KMS-11 (cell line): ENCODE measurements at regions not wholly inside any gene's neighbourhood (a gene's known extent, or its start where the extent isn't known, plus 50 kb on each side); places are given as distances from the start of the nearest gene placed in this dataset.

Experiments
- H2AFZ ChIP-seq: fragments of 200-600 bp; sonication (generic); 2 replicates; pipeline ENCODE4 v1.6.1; 2016; ENCODE audit warnings: antibody characterized with exemption, mixed run types, low read depth
- H3K27ac ChIP-seq: fragments of 200-600 bp; sonication (generic); 2 replicates; pipeline ENCODE4 v1.6.1; 2016; ENCODE audit warnings: mild to moderate bottlenecking, mixed run types
- H3K27me3 ChIP-seq: fragments of 200-600 bp; sonication (generic); 2 replicates; pipeline ENCODE4 v1.6.1; 2017; ENCODE audit warnings: mild to moderate bottlenecking, low read depth, mixed run types, moderate library complexity; ENCODE audit not compliant: insufficient read depth
- H3K36me3 ChIP-seq: fragments of 200-600 bp; sonication (generic); 2 replicates; pipeline ENCODE4 v1.6.1; 2017; ENCODE audit warnings: mild to moderate bottlenecking, mixed run types; ENCODE audit not compliant: insufficient read depth
- H3K4me1 ChIP-seq: fragments of 200-600 bp; sonication (generic); 2 replicates; pipeline ENCODE4 v1.6.1; 2016; ENCODE audit warnings: mild to moderate bottlenecking, low read depth, mixed run types; ENCODE audit not compliant: poor library complexity, severe bottlenecking
- H3K4me2 ChIP-seq: fragments of 200-600 bp; sonication (generic); 2 replicates; pipeline ENCODE4 v1.7.0; 2016; ENCODE audit warnings: mild to moderate bottlenecking, mixed run types
- H3K4me3 ChIP-seq: fragments of 200-600 bp; sonication (generic); IDR thresholded peaks from 2 replicates; pipeline ENCODE4 v1.6.1; 2017; ENCODE audit warnings: low read depth, low read length, mixed read lengths; ENCODE audit not compliant: insufficient read depth
- H3K79me2 ChIP-seq: fragments of 200-600 bp; sonication (generic); 2 replicates; pipeline ENCODE4 v1.6.1; 2016; ENCODE audit warnings: low read depth, mixed run types; ENCODE audit not compliant: insufficient read depth
- H3K9ac ChIP-seq: fragments of 200-600 bp; sonication (generic); 2 replicates; pipeline ENCODE4 v1.6.1; 2016; ENCODE audit warnings: mild to moderate bottlenecking, mixed run types
- H4K20me1 ChIP-seq: fragments of 200-600 bp; sonication (generic); 2 replicates; pipeline ENCODE4 v1.6.1; 2016; ENCODE audit warnings: mild to moderate bottlenecking, mixed run types; ENCODE audit not compliant: insufficient read depth
- TF ChIP-seq, protein P1 (sequence below): fragments of 200-600 bp; sonication (generic); conservative IDR thresholded peaks from 2 replicates; pipeline ENCODE4 v1.6.1; 2017; ENCODE audit warnings: low read depth, mild to moderate bottlenecking, antibody characterized with exemption, low read length, moderate library complexity, mixed read lengths

GRCh38 chr16:47971225-47971624 lies 184.6 kb downstream of the ABCC12 start:
- H3K4me2 ChIP-seq = no peak overlapping the region
- no peak overlapping the region for H2AFZ ChIP-seq
- no peaks in the 10 kb centered on the region for H3K36me3 ChIP-seq
- no peak overlapping the region for H3K4me3 ChIP-seq
- H3K9ac ChIP-seq = no peak overlapping the region
- H3K4me1 ChIP-seq = no peaks in the 10 kb centered on the region
- TF ChIP-seq, protein P1, sequence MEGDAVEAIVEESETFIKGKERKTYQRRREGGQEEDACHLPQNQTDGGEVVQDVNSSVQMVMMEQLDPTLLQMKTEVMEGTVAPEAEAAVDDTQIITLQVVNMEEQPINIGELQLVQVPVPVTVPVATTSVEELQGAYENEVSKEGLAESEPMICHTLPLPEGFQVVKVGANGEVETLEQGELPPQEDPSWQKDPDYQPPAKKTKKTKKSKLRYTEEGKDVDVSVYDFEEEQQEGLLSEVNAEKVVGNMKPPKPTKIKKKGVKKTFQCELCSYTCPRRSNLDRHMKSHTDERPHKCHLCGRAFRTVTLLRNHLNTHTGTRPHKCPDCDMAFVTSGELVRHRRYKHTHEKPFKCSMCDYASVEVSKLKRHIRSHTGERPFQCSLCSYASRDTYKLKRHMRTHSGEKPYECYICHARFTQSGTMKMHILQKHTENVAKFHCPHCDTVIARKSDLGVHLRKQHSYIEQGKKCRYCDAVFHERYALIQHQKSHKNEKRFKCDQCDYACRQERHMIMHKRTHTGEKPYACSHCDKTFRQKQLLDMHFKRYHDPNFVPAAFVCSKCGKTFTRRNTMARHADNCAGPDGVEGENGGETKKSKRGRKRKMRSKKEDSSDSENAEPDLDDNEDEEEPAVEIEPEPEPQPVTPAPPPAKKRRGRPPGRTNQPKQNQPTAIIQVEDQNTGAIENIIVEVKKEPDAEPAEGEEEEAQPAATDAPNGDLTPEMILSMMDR = no peak
- H3K79me2 ChIP-seq = no peaks in the 10 kb centered on the region
- no peak overlapping the region for H3K27ac ChIP-seq
- H3K27me3 ChIP-seq = no peaks in the 10 kb centered on the region
- H4K20me1 ChIP-seq = no peaks in the 10 kb centered on the region

DNA sequence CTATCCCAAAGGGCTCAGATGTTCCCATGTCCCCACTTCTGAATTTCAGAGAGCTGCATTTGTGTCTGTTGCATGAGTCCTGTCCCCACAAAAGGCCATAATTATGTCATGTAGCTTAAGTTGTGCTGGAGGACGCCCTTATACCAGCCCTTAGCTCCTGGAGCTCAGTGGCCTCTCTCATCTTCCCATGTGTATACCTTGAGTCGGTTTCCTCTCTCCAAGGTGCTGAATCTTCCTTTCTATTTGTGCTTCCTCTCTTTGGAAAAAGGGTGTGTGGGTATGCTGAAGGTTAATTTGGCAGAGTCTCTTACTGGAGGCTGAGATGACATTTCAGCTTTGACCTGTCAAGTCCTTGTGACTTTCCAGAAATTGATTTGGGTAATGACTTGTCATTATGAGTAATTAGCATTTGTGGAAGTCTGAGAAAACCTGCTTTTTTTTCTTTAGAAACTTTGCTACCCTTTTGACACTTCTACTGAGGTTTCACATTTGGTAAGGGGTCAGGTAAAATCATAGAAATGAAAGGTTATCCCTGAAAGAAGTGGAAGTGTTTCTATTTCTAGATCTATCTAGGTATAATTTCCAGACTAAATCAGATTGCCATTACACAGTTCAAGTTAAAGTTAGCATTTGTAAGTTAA lies 185.4 kb downstream of the ABCC12 start:
- Histone ChIP-seq H3K4me1 (no peaks in the 10 kb centered on the region), H3K79me2 (no peaks in the 10 kb centered on the region), H3K9ac (no peak overlapping the region), H3K4me2 (no peak overlapping the region), H3K4me3 (no peak overlapping the region), H4K20me1 (no peaks in the 10 kb centered on the region), H2AFZ (no peak overlapping the region), H3K27me3 (no peaks in the 10 kb centered on the region), H3K27ac (no peak overlapping the region), H3K36me3 (no peaks in the 10 kb centered on the region)
- TF ChIP-seq, protein P1 = no peak

GRCh38 chr16:47967374-47967773 lies 188.4 kb downstream of the ABCC12 start:
- H3K4me2 ChIP-seq = no peak overlapping the region
- no peaks in the 10 kb centered on the region for H3K4me1 ChIP-seq
- TF ChIP-seq, protein P1 = no peak
- no peaks in the 10 kb centered on the region for H3K36me3 ChIP-seq
- H3K4me3 ChIP-seq = no peak overlapping the region
- no peaks in the 10 kb centered on the region for H4K20me1 ChIP-seq
- H2AFZ ChIP-seq = no peak overlapping the region
- H3K79me2 ChIP-seq = no peaks in the 10 kb centered on the region
- no peaks in the 10 kb centered on the region for H3K27me3 ChIP-seq
- no peak overlapping the region for H3K9ac ChIP-seq
- H3K27ac ChIP-seq = no peak overlapping the region

DNA sequence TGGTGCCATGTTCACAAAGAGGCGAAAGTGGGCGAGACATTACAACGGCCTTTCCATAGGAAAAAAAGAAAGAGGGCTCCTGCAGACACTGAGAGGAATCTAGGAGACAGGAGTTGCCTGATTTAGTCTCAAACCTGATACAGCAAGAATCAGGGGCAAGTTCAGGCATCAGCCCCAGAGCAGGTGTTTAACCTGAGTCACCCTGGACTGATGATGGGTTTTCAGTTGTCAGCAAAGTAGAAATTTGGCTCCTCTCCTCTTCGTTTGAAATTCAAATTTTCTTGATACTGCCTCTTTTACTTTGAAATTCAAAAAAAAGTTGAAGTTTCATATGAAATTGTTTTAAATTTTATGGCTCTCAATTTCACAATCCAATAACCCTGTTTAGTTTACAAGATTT lies 189.5 kb downstream of the ABCC12 start:
- Histone ChIP-seq H3K79me2 (no peaks in the 10 kb centered on the region), H3K4me1 (no peaks in the 10 kb centered on the region), H3K27ac (no peak overlapping the region), H3K4me3 (no peak overlapping the region), H3K27me3 (no peaks in the 10 kb centered on the region), H2AFZ (no peak overlapping the region), H4K20me1 (no peaks in the 10 kb centered on the region), H3K36me3 (no peaks in the 10 kb centered on the region), H3K9ac (no peak overlapping the region), H3K4me2 (no peak overlapping the region)
- TF ChIP-seq, protein P1 = no peak
